Fibroblast of villous mesenchyme (primary cell): ENCODE measurements at regions not wholly inside any gene's neighbourhood (a gene's known extent, or its start where the extent isn't known, plus 50 kb on each side); places are given as distances from the start of the nearest gene placed in this dataset.

ENCODE experiments used
- DNase-seq: peaks from one replicate; pipeline ENCODE4 v3.0.0-alpha.2; 2010; ENCODE audit warnings: low read depth
- H3K4me3 ChIP-seq: 2 replicates; pipeline ENCODE4 v1.5.1; 2011; ENCODE audit warnings: low read depth, mild to moderate bottlenecking, low read length
- CTCF ChIP-seq: IDR thresholded peaks from 2 replicates; pipeline ENCODE4 v1.5.1; 2012; ENCODE audit warnings: low read depth, mild to moderate bottlenecking, low read length; ENCODE audit not compliant: insufficient read depth

GRCh38 chr1:8163039-8163438 lies 136.9 kb upstream of the ERRFI1 start:
- H3K4me3 ChIP-seq, result no peak overlapping the region
- no peak for DNase-seq
- no peak for TF ChIP-seq CTCF

- H3K4me3 ChIP-seq, result no peak overlapping the region
- no peak for TF ChIP-seq CTCF
- DNase-seq, result no peak
Measured at GRCh38 chr1:8162168-8162567, 136.1 kb upstream of the ERRFI1 start.

- TF ChIP-seq CTCF, result no peak
- H3K4me3 ChIP-seq, result no peak overlapping the region
- DNase-seq, result no peak
Measured at GRCh38 chr1:8161546-8162105, 135.5 kb upstream of the ERRFI1 start.

- TF ChIP-seq CTCF, result no peak
- no peak overlapping the region for H3K4me3 ChIP-seq
- DNase-seq, result no peak
Measured at GRCh38 chr1:8159470-8160024, 133.4 kb upstream of the ERRFI1 start.

- DNase-seq, result no peak
- no peak for TF ChIP-seq CTCF
- H3K4me3 ChIP-seq, result no peak overlapping the region
Measured at GRCh38 chr1:8158995-8159394, 132.9 kb upstream of the ERRFI1 start.

- H3K4me3 ChIP-seq, result no peak overlapping the region
- no peak for DNase-seq
- TF ChIP-seq CTCF, result no peak
Measured at GRCh38 chr1:8157765-8158164, 131.7 kb upstream of the ERRFI1 start.
